ENCODE measurements at regions not wholly inside any gene's neighbourhood (a gene's known extent, or its start where the extent isn't known, plus 50 kb on each side); places are given as distances from the start of the nearest gene placed in this dataset.

DNA sequence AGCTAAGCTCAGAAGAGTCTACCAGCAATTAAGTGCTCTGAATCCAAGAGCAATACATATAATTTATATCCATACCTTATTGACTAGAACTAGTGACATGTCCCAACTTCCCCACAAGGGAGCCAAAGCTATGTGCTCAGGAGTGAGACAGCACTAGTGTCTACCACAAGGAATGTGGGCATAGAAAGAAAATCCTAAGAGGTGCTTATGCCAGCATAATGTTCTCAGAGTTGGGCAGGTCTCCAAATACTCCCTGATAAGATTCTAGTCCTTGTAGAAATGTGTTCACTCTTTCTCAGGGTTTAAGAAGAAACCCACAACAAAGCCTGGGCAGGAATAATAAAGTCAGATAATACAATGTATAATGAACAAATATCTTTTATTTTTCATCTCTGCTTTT lies 275.1 kb downstream of the BRINP1 start:
- TF ChIP-seq, protein P1, sequence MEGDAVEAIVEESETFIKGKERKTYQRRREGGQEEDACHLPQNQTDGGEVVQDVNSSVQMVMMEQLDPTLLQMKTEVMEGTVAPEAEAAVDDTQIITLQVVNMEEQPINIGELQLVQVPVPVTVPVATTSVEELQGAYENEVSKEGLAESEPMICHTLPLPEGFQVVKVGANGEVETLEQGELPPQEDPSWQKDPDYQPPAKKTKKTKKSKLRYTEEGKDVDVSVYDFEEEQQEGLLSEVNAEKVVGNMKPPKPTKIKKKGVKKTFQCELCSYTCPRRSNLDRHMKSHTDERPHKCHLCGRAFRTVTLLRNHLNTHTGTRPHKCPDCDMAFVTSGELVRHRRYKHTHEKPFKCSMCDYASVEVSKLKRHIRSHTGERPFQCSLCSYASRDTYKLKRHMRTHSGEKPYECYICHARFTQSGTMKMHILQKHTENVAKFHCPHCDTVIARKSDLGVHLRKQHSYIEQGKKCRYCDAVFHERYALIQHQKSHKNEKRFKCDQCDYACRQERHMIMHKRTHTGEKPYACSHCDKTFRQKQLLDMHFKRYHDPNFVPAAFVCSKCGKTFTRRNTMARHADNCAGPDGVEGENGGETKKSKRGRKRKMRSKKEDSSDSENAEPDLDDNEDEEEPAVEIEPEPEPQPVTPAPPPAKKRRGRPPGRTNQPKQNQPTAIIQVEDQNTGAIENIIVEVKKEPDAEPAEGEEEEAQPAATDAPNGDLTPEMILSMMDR (IDR thresholded peaks at IDR 0.05; ENCODE audit: insufficient read depth, low read length, poor library complexity, severe bottlenecking): no peak
- Histone ChIP-seq H3K36me3 (ENCODE audit: control insufficient read depth, insufficient read depth, low read length) (no peaks in the 10 kb centered on the region), H3K4me3 (replicated peaks; ENCODE audit: low read depth, low read length) (no peak overlapping the region), H3K27me3 (replicated peaks; ENCODE audit: control insufficient read depth, insufficient read depth, low read length) (no peaks in the 10 kb centered on the region)
- no peak for DNase-seq (ENCODE audit: extremely low read depth, insufficient read length)

DNA sequence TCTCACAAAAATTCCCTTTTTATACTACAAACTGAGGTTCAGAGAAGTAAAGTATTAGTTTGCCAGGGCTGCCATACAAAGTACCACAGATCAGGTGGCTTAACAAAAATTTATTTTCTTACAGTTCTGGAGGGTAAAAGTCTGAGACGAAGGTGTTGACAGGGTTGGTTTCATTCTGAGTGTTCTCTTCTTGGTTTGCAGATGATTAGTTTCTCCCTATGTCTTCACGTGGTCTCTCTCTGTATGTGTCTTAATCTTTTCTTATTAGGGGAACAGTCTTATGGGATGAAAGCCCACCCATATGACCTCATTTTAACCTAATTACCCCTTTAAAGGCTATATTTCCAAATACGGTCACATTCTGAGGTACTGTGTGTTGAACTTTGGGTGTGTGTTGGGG lies 274.2 kb downstream of the BRINP1 start:
- TF ChIP-seq, protein P1 (IDR thresholded peaks at IDR 0.05; ENCODE audit: insufficient read depth, low read length, poor library complexity, severe bottlenecking): no peak
- no peaks in the 10 kb centered on the region for H3K27me3 ChIP-seq (replicated peaks; ENCODE audit: control insufficient read depth, insufficient read depth, low read length)
- no peaks in the 10 kb centered on the region for H3K36me3 ChIP-seq (ENCODE audit: control insufficient read depth, insufficient read depth, low read length)
- no peak overlapping the region for H3K4me3 ChIP-seq (replicated peaks; ENCODE audit: low read depth, low read length)
- no peak for DNase-seq (ENCODE audit: extremely low read depth, insufficient read length)

DNA sequence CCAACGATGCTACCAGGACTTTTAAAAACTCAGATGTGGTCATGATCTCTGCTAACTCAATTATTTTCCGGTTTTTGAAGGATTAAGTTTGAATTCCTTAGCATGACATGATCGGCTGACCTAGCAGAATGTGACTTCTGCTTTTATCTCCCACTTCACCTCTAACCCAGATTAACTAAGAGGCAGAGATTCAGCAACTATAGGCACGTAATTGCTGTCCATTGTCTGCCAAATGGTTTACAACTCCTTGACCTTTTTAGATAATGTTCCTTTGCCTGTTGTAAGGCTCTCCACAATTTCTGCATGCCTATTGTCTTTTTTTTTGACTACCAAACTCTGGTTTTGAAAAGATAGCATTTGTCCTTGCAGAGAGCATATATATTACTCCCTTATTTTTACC lies 268.2 kb downstream of the BRINP1 start:
- TF ChIP-seq, protein P1 (IDR thresholded peaks at IDR 0.05; ENCODE audit: insufficient read depth, low read length, poor library complexity, severe bottlenecking): no peak
- DNase-seq (ENCODE audit: extremely low read depth, insufficient read length): no peak
- H3K36me3 ChIP-seq (ENCODE audit: control insufficient read depth, insufficient read depth, low read length): no peaks in the 10 kb centered on the region
- no peaks in the 10 kb centered on the region for H3K27me3 ChIP-seq (replicated peaks; ENCODE audit: control insufficient read depth, insufficient read depth, low read length)
- no peak overlapping the region for H3K4me3 ChIP-seq (replicated peaks; ENCODE audit: low read depth, low read length)

DNA sequence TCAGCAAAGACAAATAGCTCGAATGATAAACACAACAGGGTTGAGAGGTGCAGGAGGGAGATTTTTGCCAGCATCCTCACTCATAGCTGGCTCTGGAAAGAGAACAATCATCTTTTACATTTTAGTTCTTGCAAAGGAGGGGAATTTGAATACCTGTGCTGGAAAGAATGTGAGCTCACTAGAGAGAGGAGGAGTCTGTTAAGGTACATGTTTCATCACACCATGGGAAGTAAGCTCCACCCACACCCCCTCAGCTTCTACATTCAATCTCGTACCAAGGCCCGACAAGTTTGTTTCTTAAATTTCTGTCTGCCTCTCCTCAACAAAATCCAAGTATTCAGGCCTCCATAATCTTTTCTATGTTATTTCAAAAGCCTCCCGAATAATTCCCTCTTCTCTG lies 254.6 kb downstream of the BRINP1 start:
- TF ChIP-seq, protein P1 (IDR thresholded peaks at IDR 0.05; ENCODE audit: insufficient read depth, low read length, poor library complexity, severe bottlenecking): no peak
- no peak overlapping the region for H3K4me3 ChIP-seq (replicated peaks; ENCODE audit: low read depth, low read length)

More for the DNA sequence above, 254.6 kb downstream of the BRINP1 start:
- Histone ChIP-seq H3K36me3 (ENCODE audit: control insufficient read depth, insufficient read depth, low read length) (no peaks in the 10 kb centered on the region), H3K27me3 (replicated peaks; ENCODE audit: control insufficient read depth, insufficient read depth, low read length) (no peaks in the 10 kb centered on the region)
- DNase-seq (ENCODE audit: extremely low read depth, insufficient read length): no peak
